Neural cell (in vitro differentiated cells): ENCODE measurements at regions not wholly inside any gene's neighbourhood (a gene's known extent, or its start where the extent isn't known, plus 50 kb on each side); places are given as distances from the start of the nearest gene placed in this dataset.

Source experiments
- H2AFZ ChIP-seq: fragments of 200-600, 300-800 bp; sonication (generic), shearing (Covaris generic); 2 replicates; pipeline ENCODE4 v1.6.0; 2014; ENCODE audit warnings: low read depth, mild to moderate bottlenecking, antibody characterized with exemption, low read length, moderate library complexity
- H3F3A ChIP-seq: fragments of 200-600 bp; shearing (Covaris generic); 2 replicates; pipeline ENCODE4 v1.6.1; 2016; ENCODE audit warnings: mild to moderate bottlenecking, moderate library complexity, mixed read lengths, antibody characterized with exemption, low read length; ENCODE audit not compliant: insufficient read depth, poor library complexity, severe bottlenecking
- H3K27ac ChIP-seq: fragments of 200-600, 300-800 bp; sonication (generic), shearing (Covaris generic); 2 replicates; pipeline ENCODE4 v1.5.1; 2014; ENCODE audit warnings: mild to moderate bottlenecking, low read length, moderate library complexity
- H3K27me3 ChIP-seq: fragments of 300-800, 200-600 bp; sonication (generic), shearing (Covaris generic); 2 replicates; pipeline ENCODE4 v1.6.0; 2014; ENCODE audit warnings: mild to moderate bottlenecking, low read depth, low read length, moderate library complexity; ENCODE audit not compliant: insufficient read depth
- H3K36me3 ChIP-seq: fragments of 300-800, 200-600 bp; sonication (generic), shearing (Covaris generic); 2 replicates; pipeline ENCODE4 v1.5.1; 2014; ENCODE audit warnings: mild to moderate bottlenecking, antibody characterized with exemption, low read length, moderate library complexity; ENCODE audit not compliant: insufficient read depth
- H3K4me2 ChIP-seq: fragments of 300-800, 200-600 bp; sonication (generic), shearing (Covaris generic); 2 replicates; pipeline ENCODE4 v1.6.0; 2014; ENCODE audit warnings: mild to moderate bottlenecking, low read length
- H3K4me3 ChIP-seq: fragments of 300-800, 200-600 bp; sonication (generic), shearing (Covaris generic); 2 replicates; pipeline ENCODE4 v1.5.1; 2014; ENCODE audit warnings: mild to moderate bottlenecking, low read length, moderate library complexity
- H3K79me2 ChIP-seq: fragments of 200-600 bp; shearing (Covaris generic); replicated peaks from 2 replicates; pipeline ENCODE4 v1.6.0; 2014; ENCODE audit warnings: mild to moderate bottlenecking, low read length, moderate library complexity; ENCODE audit not compliant: insufficient read depth
- H3K9ac ChIP-seq: fragments of 300-800, 200-600 bp; sonication (generic), shearing (Covaris generic); 2 replicates; pipeline ENCODE4 v1.6.1; 2016; ENCODE audit warnings: mild to moderate bottlenecking, low read length, mixed read lengths
- H3K9me2 ChIP-seq: fragments of 200-600 bp; shearing (Covaris generic); 2 replicates; pipeline ENCODE4 v1.6.1; 2016; ENCODE audit warnings: mild to moderate bottlenecking, low read length, mixed read lengths; ENCODE audit not compliant: insufficient read depth
- H3K9me3 ChIP-seq: fragments of 200-600, 300-800 bp; sonication (generic), shearing (Covaris generic); 2 replicates; pipeline ENCODE4 v1.6.1; 2016; ENCODE audit warnings: mild to moderate bottlenecking, mixed run types, low read length, moderate library complexity, mixed read lengths
- H4K20me1 ChIP-seq: fragments of 200-600 bp; shearing (Covaris generic); 2 replicates; pipeline ENCODE4 v1.6.1; 2016; ENCODE audit warnings: mild to moderate bottlenecking, mixed run types; ENCODE audit not compliant: insufficient read depth
- EP300 ChIP-seq: fragments of 450-650 bp; conservative IDR thresholded peaks from 2 replicates; pipeline ENCODE4 v1.6.1; 2014; ENCODE audit warnings: antibody characterized with exemption, mild to moderate bottlenecking, moderate library complexity; ENCODE audit not compliant: poor library complexity, severe bottlenecking
- EZH2 ChIP-seq: fragments of 200-600, 300-800 bp; shearing (Covaris generic), sonication (generic); IDR thresholded peaks from 2 replicates; pipeline ENCODE4 v1.6.1; 2014; ENCODE audit warnings: antibody characterized with exemption, low read length, borderline replicate concordance, mild to moderate bottlenecking; ENCODE audit not compliant: insufficient read depth, poor library complexity, severe bottlenecking
- MXI1 ChIP-seq: fragments of 450-650 bp; conservative IDR thresholded peaks from 2 replicates; pipeline ENCODE4 v1.6.1; 2014; ENCODE audit warnings: antibody characterized with exemption, mild to moderate bottlenecking; ENCODE audit not compliant: poor library complexity, severe bottlenecking
- POLR2AphosphoS5 ChIP-seq: IDR thresholded peaks from 2 replicates; pipeline ENCODE4 v1.6.1; 2012
- RAD21 ChIP-seq: fragments of 450-650 bp; conservative IDR thresholded peaks from 2 replicates; pipeline ENCODE4 v1.6.1; 2014; ENCODE audit warnings: antibody characterized with exemption, mild to moderate bottlenecking, moderate library complexity
- REST ChIP-seq: IDR thresholded peaks from 2 replicates; pipeline ENCODE4 v1.6.1; 2012; ENCODE audit warnings: borderline replicate concordance
- SMC3 ChIP-seq: fragments of 450-650 bp; conservative IDR thresholded peaks from 2 replicates; pipeline ENCODE4 v1.6.1; 2014; ENCODE audit warnings: antibody characterized with exemption, mild to moderate bottlenecking, moderate library complexity; ENCODE audit not compliant: poor library complexity
- TAF1 ChIP-seq: IDR thresholded peaks from 2 replicates; pipeline ENCODE4 v1.6.1; 2012; ENCODE audit warnings: low read depth
- TF ChIP-seq, protein P1 (sequence below): fragments of 450-650 bp; IDR thresholded peaks from 2 replicates; pipeline ENCODE4 v1.5.1; 2014; ENCODE audit warnings: antibody characterized with exemption, mild to moderate bottlenecking, moderate library complexity; ENCODE audit not compliant: poor library complexity, severe bottlenecking

GRCh38 chr16:13628156-13628555 lies 291.8 kb upstream of the ERCC4 start:
- Histone ChIP-seq H3K9me2 (no peaks in the 10 kb centered on the region), H2AFZ (no peak overlapping the region), H3K36me3 (no peaks in the 10 kb centered on the region), H3K27ac (no peak overlapping the region), H4K20me1 (no peaks in the 10 kb centered on the region), H3K9me3 (no peaks in the 10 kb centered on the region), H3K4me3 (no peak overlapping the region), H3K79me2 (no peaks in the 10 kb centered on the region), H3K27me3 (no peaks in the 10 kb centered on the region), H3F3A (no peaks in the 10 kb centered on the region), H3K4me2 (no peak overlapping the region), H3K9ac (no peak overlapping the region)
- TF ChIP-seq REST (no peak), EZH2 (no peak), MXI1 (no peak), SMC3 (no peak), POLR2AphosphoS5 (no peak), EP300 (no peak), RAD21 (no peak), TAF1 (no peak)
- TF ChIP-seq, protein P1, sequence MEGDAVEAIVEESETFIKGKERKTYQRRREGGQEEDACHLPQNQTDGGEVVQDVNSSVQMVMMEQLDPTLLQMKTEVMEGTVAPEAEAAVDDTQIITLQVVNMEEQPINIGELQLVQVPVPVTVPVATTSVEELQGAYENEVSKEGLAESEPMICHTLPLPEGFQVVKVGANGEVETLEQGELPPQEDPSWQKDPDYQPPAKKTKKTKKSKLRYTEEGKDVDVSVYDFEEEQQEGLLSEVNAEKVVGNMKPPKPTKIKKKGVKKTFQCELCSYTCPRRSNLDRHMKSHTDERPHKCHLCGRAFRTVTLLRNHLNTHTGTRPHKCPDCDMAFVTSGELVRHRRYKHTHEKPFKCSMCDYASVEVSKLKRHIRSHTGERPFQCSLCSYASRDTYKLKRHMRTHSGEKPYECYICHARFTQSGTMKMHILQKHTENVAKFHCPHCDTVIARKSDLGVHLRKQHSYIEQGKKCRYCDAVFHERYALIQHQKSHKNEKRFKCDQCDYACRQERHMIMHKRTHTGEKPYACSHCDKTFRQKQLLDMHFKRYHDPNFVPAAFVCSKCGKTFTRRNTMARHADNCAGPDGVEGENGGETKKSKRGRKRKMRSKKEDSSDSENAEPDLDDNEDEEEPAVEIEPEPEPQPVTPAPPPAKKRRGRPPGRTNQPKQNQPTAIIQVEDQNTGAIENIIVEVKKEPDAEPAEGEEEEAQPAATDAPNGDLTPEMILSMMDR = no peak

GRCh38 chr16:13629704-13630103 lies 290.2 kb upstream of the ERCC4 start:
- Histone ChIP-seq H3K4me3 (no peak overlapping the region), H4K20me1 (no peaks in the 10 kb centered on the region), H3K27me3 (no peaks in the 10 kb centered on the region), H3K9me3 (no peaks in the 10 kb centered on the region), H3F3A (no peaks in the 10 kb centered on the region), H3K4me2 (no peak overlapping the region), H3K27ac (no peak overlapping the region), H3K36me3 (no peaks in the 10 kb centered on the region), H3K9me2 (no peaks in the 10 kb centered on the region), H3K9ac (no peak overlapping the region), H3K79me2 (no peaks in the 10 kb centered on the region), H2AFZ (no peak overlapping the region)
- TF ChIP-seq MXI1 (no peak), REST (no peak), SMC3 (no peak), TAF1 (no peak), EP300 (no peak), RAD21 (no peak), POLR2AphosphoS5 (no peak), EZH2 (no peak)
- TF ChIP-seq, protein P1 = no peak
